B cell (primary cell): ENCODE measurements at regions not wholly inside any gene's neighbourhood (a gene's known extent, or its start where the extent isn't known, plus 50 kb on each side); places are given as distances from the start of the nearest gene placed in this dataset.

Experiments
- EZH2 ChIP-seq: IDR thresholded peaks from 2 replicates; pipeline ENCODE4 v1.6.1; 2012; ENCODE audit warnings: borderline replicate concordance, low read depth, mild to moderate bottlenecking, moderate library complexity, low read length; ENCODE audit not compliant: insufficient read depth, poor library complexity, severe bottlenecking
- TF ChIP-seq, protein P1 (sequence below): fragments of 200-600 bp; IDR thresholded peaks from one replicate; pipeline ENCODE4 v1.8.0; 2022; ENCODE audit warnings: antibody characterized with exemption, mild to moderate bottlenecking

DNA sequence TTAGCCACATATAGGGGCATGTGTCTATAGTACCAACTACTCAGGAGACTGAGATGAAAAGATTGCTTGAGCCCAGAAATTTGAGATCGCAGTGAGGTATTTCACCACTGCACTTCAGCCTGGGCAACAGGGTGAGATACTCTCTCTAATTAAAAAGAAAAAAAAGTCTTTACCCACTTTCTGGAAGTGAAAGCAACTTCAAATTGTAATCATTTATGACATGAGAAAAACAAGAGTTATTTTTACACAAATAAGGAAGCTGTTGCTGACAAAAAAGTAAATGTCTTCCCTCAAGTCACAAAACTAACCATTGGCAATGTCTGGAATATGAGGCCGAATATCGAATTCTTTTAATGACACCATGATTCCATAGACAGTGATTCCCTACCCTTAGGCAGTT lies 71.4 kb downstream of the GLYATL1 start:
- TF ChIP-seq, protein P1, sequence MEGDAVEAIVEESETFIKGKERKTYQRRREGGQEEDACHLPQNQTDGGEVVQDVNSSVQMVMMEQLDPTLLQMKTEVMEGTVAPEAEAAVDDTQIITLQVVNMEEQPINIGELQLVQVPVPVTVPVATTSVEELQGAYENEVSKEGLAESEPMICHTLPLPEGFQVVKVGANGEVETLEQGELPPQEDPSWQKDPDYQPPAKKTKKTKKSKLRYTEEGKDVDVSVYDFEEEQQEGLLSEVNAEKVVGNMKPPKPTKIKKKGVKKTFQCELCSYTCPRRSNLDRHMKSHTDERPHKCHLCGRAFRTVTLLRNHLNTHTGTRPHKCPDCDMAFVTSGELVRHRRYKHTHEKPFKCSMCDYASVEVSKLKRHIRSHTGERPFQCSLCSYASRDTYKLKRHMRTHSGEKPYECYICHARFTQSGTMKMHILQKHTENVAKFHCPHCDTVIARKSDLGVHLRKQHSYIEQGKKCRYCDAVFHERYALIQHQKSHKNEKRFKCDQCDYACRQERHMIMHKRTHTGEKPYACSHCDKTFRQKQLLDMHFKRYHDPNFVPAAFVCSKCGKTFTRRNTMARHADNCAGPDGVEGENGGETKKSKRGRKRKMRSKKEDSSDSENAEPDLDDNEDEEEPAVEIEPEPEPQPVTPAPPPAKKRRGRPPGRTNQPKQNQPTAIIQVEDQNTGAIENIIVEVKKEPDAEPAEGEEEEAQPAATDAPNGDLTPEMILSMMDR = no peak
- TF ChIP-seq EZH2 = no peak
